HG03135 (cell line): ENCODE measurements at regions not wholly inside any gene's neighbourhood (a gene's known extent, or its start where the extent isn't known, plus 50 kb on each side); places are given as distances from the start of the nearest gene placed in this dataset.
"Not testable (repeated sequence)": the region's sequence is repeated elsewhere in the genome, so short reads cannot be mapped to it uniquely, and the experiment has no call there.

ENCODE experiments used
- ATAC-seq: cut with Tn5 transposase; IDR thresholded peaks from one replicate; pipeline ENCODE4 v1.9.1; 2021; ENCODE audit warnings: mild to moderate bottlenecking, moderate library complexity; ENCODE audit not compliant: unreplicated experiment

GRCh38 chr5:165411532-165411931 is 1906.1 kb downstream of the MAT2B start:
- ATAC-seq: not testable (repeated sequence)

GRCh38 chr5:165420493-165420892 is 1915.1 kb downstream of the MAT2B start:
- no peak for ATAC-seq

GRCh38 chr5:165423697-165424299 is 1918.4 kb downstream of the MAT2B start:
- no peak for ATAC-seq

GRCh38 chr5:165425594-165425993 is 1920.2 kb downstream of the MAT2B start:
- no peak for ATAC-seq

GRCh38 chr5:165448753-165449152 is 1943.3 kb downstream of the MAT2B start:
- ATAC-seq: no peak

- no peak for ATAC-seq
Observed at GRCh38 chr5:165457859-165458481, 1952.6 kb downstream of the MAT2B start.

- ATAC-seq: no peak
Observed at GRCh38 chr5:165459232-165459631, 1953.8 kb downstream of the MAT2B start.

- ATAC-seq: no peak
Observed at GRCh38 chr5:165460911-165461310, 1955.5 kb downstream of the MAT2B start.

- ATAC-seq: no peak
Observed at GRCh38 chr5:165477546-165477945, 1972.1 kb downstream of the MAT2B start.

- ATAC-seq: no peak
Observed at GRCh38 chr5:165495829-165496380, 1990.5 kb downstream of the MAT2B start.

GRCh38 chr5:165497707-165498106 is 1992.3 kb downstream of the MAT2B start:
- no peak for ATAC-seq

GRCh38 chr5:165502893-165503691 is 1997.7 kb downstream of the MAT2B start:
- no peak for ATAC-seq

- no peak for ATAC-seq
Observed at GRCh38 chr5:165504674-165505073, 1999.3 kb downstream of the MAT2B start.

GRCh38 chr5:165508286-165508685 is 2002.9 kb downstream of the MAT2B start:
- no peak for ATAC-seq

GRCh38 chr5:165508861-165509260 is 2003.4 kb downstream of the MAT2B start:
- no peak for ATAC-seq

- ATAC-seq: no peak
Observed at GRCh38 chr5:165521816-165522610, 2016.6 kb downstream of the MAT2B start.

GRCh38 chr5:165525271-165525670 is 2019.9 kb downstream of the MAT2B start:
- no peak for ATAC-seq

- no peak for ATAC-seq
Observed at GRCh38 chr5:165526357-165526756, 2020.9 kb downstream of the MAT2B start.

GRCh38 chr5:165527577-165527976 is 2022.2 kb downstream of the MAT2B start:
- ATAC-seq: no peak

GRCh38 chr5:165538065-165538464 is 2032.6 kb downstream of the MAT2B start:
- ATAC-seq: no peak

- ATAC-seq: no peak
Observed at GRCh38 chr5:165559645-165560044, 2054.2 kb downstream of the MAT2B start.
